HEK293 (cell line): ENCODE measurements at regions not wholly inside any gene's neighbourhood (a gene's known extent, or its start where the extent isn't known, plus 50 kb on each side); places are given as distances from the start of the nearest gene placed in this dataset.

ENCODE experiments used
- CTCF ChIA-PET: fragments of 350-600 bp; formaldehyde crosslinking; extraction: SDS; loops from one replicate; lab custom pipeline; 2021; ENCODE audit warnings: antibody characterized with exemption; lab: Yijun Ruan, JAX
- POLR2A ChIA-PET: fragments of 300-600 bp; formaldehyde crosslinking; extraction: SDS; loops from one replicate; lab custom pipeline; 2020; ENCODE audit warnings: antibody characterized with exemption, inconsistent platforms; lab: Yijun Ruan, JAX
- H3K27ac ChIP-seq: fragments of 200-500 bp; sonication (Bioruptor generic); 2 replicates; pipeline ENCODE4 v1.5.1; 2014; ENCODE audit warnings: low read depth, low read length, control low read depth, inconsistent platforms; ENCODE audit errors: extremely low read depth
- H3K36me3 ChIP-seq, 2 experiments: fragments of 200-500 bp in 1 of 2; sonication (Bioruptor generic) in 1 of 2; 1 replicate in 1 of 2; 2 replicates in 1 of 2; pipeline ENCODE4 v1.5.1; 2014 to 2017; ENCODE audit warnings: inconsistent platforms in 2 of 2, low read length in 2 of 2; ENCODE audit not compliant: control insufficient read depth in 2 of 2, insufficient read depth in 1 of 2
- H3K4me1 ChIP-seq: fragments of 200-500 bp; sonication (Bioruptor generic); 2 replicates; pipeline ENCODE4 v1.5.1; 2014; ENCODE audit warnings: mild to moderate bottlenecking, low read length, inconsistent platforms; ENCODE audit not compliant: control insufficient read depth, insufficient read depth
- H3K4me3 ChIP-seq: 2 replicates; pipeline ENCODE4 v1.5.1; 2011; ENCODE audit warnings: low read depth, mild to moderate bottlenecking, control low read depth, low read length, moderate library complexity
- H3K9me3 ChIP-seq: fragments of 200-500 bp; sonication (Bioruptor generic); 2 replicates; pipeline ENCODE4 v1.5.1; 2014; ENCODE audit warnings: low read depth, low read length, inconsistent platforms; ENCODE audit not compliant: control insufficient read depth, insufficient read depth
- GFI1B ChIP-seq: fragments of 450-650 bp; formaldehyde crosslinking; IDR thresholded peaks from 2 replicates; pipeline ENCODE4 v1.5.1; 2016; ENCODE audit warnings: missing biosample characterization, missing genetic modification characterization
- KLF10 ChIP-seq: fragments of 450-650 bp; IDR thresholded peaks from 2 replicates; pipeline ENCODE4 v1.5.1; 2018; ENCODE audit warnings: missing biosample characterization, mild to moderate bottlenecking, missing genetic modification characterization
- PRDM1 ChIP-seq: fragments of 450-650 bp; formaldehyde crosslinking; IDR thresholded peaks from 2 replicates; pipeline ENCODE4; 2016; ENCODE audit warnings: missing biosample characterization, missing genetic modification characterization
- WT1 ChIP-seq: fragments of 450-650 bp; formaldehyde crosslinking; IDR thresholded peaks from 2 replicates; pipeline ENCODE4 v1.5.1; 2016; ENCODE audit warnings: missing biosample characterization, missing genetic modification characterization
- YY2 ChIP-seq: fragments of 450-650 bp; formaldehyde crosslinking; IDR thresholded peaks from 2 replicates; pipeline ENCODE4 v1.5.1; 2016; ENCODE audit warnings: missing biosample characterization, missing genetic modification characterization
- ZBTB48 ChIP-seq: fragments of 450-650 bp; formaldehyde crosslinking; IDR thresholded peaks from 2 replicates; pipeline ENCODE4 v1.5.1; 2016; ENCODE audit warnings: missing biosample characterization, missing genetic modification characterization
- ZBTB7A ChIP-seq: fragments of 450-650 bp; formaldehyde crosslinking; IDR thresholded peaks from 2 replicates; pipeline ENCODE4 v1.5.1; 2016; ENCODE audit warnings: low read depth, missing biosample characterization, missing genetic modification characterization
- ZEB2 ChIP-seq: fragments of 450-650 bp; formaldehyde crosslinking; IDR thresholded peaks from 2 replicates; pipeline ENCODE4 v1.5.1; 2016; ENCODE audit warnings: missing biosample characterization, missing genetic modification characterization
- ZFP69B ChIP-seq: fragments of 450-650 bp; formaldehyde crosslinking; IDR thresholded peaks from 2 replicates; pipeline ENCODE4 v1.5.1; 2016; ENCODE audit warnings: missing biosample characterization, missing genetic modification characterization
- ZNF114 ChIP-seq: fragments of 450-650 bp; formaldehyde crosslinking; IDR thresholded peaks from 2 replicates; pipeline ENCODE4 v1.5.0; 2017; ENCODE audit warnings: missing biosample characterization, missing genetic modification characterization
- ZNF211 ChIP-seq: fragments of 450-650 bp; formaldehyde crosslinking; IDR thresholded peaks from 2 replicates; pipeline ENCODE4 v1.5.1; 2016; ENCODE audit warnings: low read depth, missing biosample characterization, missing genetic modification characterization
- ZNF274 ChIP-seq, 2 experiments: fragments of 200-500 bp in 1 of 2; fragments of 450-650 bp in 1 of 2; sonication (Bioruptor generic) in 1 of 2; formaldehyde crosslinking in 1 of 2; IDR thresholded peaks; 2 replicates each; pipeline versions ENCODE4 v1.5.1 to v1.6.1; 2014 to 2016; ENCODE audit warnings: borderline replicate concordance in 1 of 2, inconsistent platforms in 1 of 2, low read length in 1 of 2, missing biosample characterization in 1 of 2, missing genetic modification characterization in 1 of 2
- ZNF335 ChIP-seq: fragments of 450-650 bp; formaldehyde crosslinking; conservative IDR thresholded peaks from 2 replicates; pipeline ENCODE4 v1.5.1; 2016; ENCODE audit warnings: missing biosample characterization, missing genetic modification characterization
- ZNF341 ChIP-seq: fragments of 450-650 bp; formaldehyde crosslinking; IDR thresholded peaks from 2 replicates; pipeline ENCODE4; 2016; ENCODE audit warnings: low read depth, missing biosample characterization, missing genetic modification characterization
- ZNF366 ChIP-seq: fragments of 450-650 bp; formaldehyde crosslinking; conservative IDR thresholded peaks from 2 replicates; pipeline ENCODE4 v1.5.1; 2016; ENCODE audit warnings: missing biosample characterization, missing genetic modification characterization
- ZNF426 ChIP-seq: fragments of 450-650 bp; formaldehyde crosslinking; IDR thresholded peaks from 2 replicates; pipeline ENCODE4 v1.5.1; 2017; ENCODE audit warnings: missing biosample characterization, missing genetic modification characterization, mild to moderate bottlenecking, inconsistent platforms, moderate library complexity
- ZNF510 ChIP-seq: fragments of 450-650 bp; formaldehyde crosslinking; IDR thresholded peaks from 2 replicates; pipeline ENCODE4 v1.5.1; 2018; ENCODE audit warnings: mild to moderate bottlenecking, missing genetic modification characterization, missing biosample characterization; ENCODE audit not compliant: insufficient replicate concordance
- ZNF521 ChIP-seq: fragments of 450-650 bp; formaldehyde crosslinking; IDR thresholded peaks from 2 replicates; pipeline ENCODE4 v1.5.1; 2017; ENCODE audit warnings: missing biosample characterization, mild to moderate bottlenecking, missing genetic modification characterization
- ZNF558 ChIP-seq: fragments of 450-650 bp; formaldehyde crosslinking; IDR thresholded peaks from 2 replicates; pipeline ENCODE4 v1.5.1; 2016; ENCODE audit warnings: missing biosample characterization, missing genetic modification characterization
- ZNF561 ChIP-seq: fragments of 450-650 bp; IDR thresholded peaks from 2 replicates; pipeline ENCODE4 v1.5.1; 2018; ENCODE audit warnings: missing biosample characterization, missing genetic modification characterization, borderline replicate concordance
- ZNF596 ChIP-seq: fragments of 450-650 bp; IDR thresholded peaks from 2 replicates; pipeline ENCODE4 v1.5.0; 2018; ENCODE audit warnings: missing biosample characterization, mild to moderate bottlenecking, missing genetic modification characterization, moderate library complexity
- ZNF624 ChIP-seq: fragments of 450-650 bp; formaldehyde crosslinking; IDR thresholded peaks from 2 replicates; pipeline ENCODE4 v1.5.1; 2017; ENCODE audit warnings: missing biosample characterization, missing genetic modification characterization
- ZNF664 ChIP-seq: fragments of 450-650 bp; formaldehyde crosslinking; IDR thresholded peaks from 2 replicates; pipeline ENCODE4 v1.5.1; 2016; ENCODE audit warnings: missing biosample characterization, missing genetic modification characterization
- ZNF670 ChIP-seq: fragments of 450-650 bp; formaldehyde crosslinking; IDR thresholded peaks from 2 replicates; pipeline ENCODE4 v1.5.1; 2016; ENCODE audit warnings: missing biosample characterization, missing genetic modification characterization, low read depth
- ZNF768 ChIP-seq: fragments of 450-650 bp; formaldehyde crosslinking; IDR thresholded peaks from 2 replicates; pipeline ENCODE4 v1.5.1; 2018; ENCODE audit warnings: missing biosample characterization, mild to moderate bottlenecking, missing genetic modification characterization
- TF ChIP-seq, protein P1 (sequence below): fragments of 450-650 bp; formaldehyde crosslinking; conservative IDR thresholded peaks from 2 replicates; pipeline ENCODE4 v1.5.1; 2016; ENCODE audit warnings: low read depth, missing biosample characterization, missing genetic modification characterization
- TF ChIP-seq, protein P2 (sequence below): fragments of 450-650 bp; formaldehyde crosslinking; IDR thresholded peaks from 2 replicates; pipeline ENCODE4 v1.5.1; 2016; ENCODE audit warnings: missing biosample characterization, missing genetic modification characterization
- TF ChIP-seq, protein P3 (sequence below): fragments of 450-650 bp; formaldehyde crosslinking; IDR thresholded peaks from 2 replicates; pipeline ENCODE4 v1.5.1; 2017; ENCODE audit warnings: missing biosample characterization, missing genetic modification characterization
- TF ChIP-seq, protein P4 (sequence below): fragments of 450-650 bp; IDR thresholded peaks from 2 replicates; pipeline ENCODE4 v1.5.1; 2018; ENCODE audit warnings: missing biosample characterization, mild to moderate bottlenecking, missing genetic modification characterization
- TF ChIP-seq, protein P5 (sequence below): fragments of 450-650 bp; formaldehyde crosslinking; IDR thresholded peaks from 2 replicates; pipeline ENCODE4 v1.5.1; 2016; ENCODE audit warnings: missing biosample characterization, missing genetic modification characterization, borderline replicate concordance

DNA sequence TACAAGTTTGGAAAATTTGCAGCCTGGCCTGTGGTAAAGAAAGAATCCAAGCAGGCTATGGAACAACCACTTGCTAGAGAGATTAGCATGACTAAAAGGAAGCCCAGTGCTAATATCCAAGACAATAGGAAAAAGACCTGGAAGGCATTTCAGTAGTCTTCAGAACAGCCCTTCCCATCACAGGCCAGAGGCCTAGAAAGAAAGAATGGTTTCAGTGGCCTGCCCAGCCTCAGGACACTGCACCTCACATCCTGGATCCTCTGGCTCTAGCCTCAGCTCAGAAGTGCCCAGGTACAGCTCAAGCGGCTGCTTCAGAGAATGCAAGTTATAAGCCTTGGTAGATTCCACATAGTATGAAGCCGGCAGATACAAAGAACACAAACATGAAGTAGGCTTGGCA is 449.8 kb upstream of the AR start:
- ChIA-PET POLR2A (no interaction called here), CTCF (no interaction called here)
- H3K9me3 ChIP-seq = no peaks in the 10 kb centered on the region

DNA sequence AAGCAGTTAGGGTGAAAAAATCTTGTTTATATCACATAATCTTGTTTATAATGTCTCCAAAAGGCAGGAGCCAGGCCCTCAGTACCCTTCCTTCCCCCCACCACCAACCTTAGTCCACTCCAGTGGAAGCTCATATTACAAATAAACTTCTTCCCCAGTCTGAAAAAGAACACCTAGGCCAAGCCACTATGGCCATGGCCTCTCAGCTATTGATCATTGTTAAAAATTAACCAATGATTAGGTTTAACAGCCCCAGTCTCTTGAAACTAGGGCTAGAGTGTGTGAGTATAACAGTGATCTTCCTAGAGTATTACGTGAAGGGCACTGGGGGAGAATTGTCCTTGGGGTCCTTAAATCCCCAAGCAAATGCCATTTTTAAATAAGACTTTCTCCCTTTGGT is 411.9 kb upstream of the EDA2R start:
- ChIA-PET POLR2A (no interaction called here), CTCF (no interaction called here)
- TF ChIP-seq ZNF426 (tag by site-specific recombination) (no peak), ZNF521 (tag by site-specific recombination) (no peak), ZNF335 (tag by site-specific recombination) (no peak), ZNF596 (tag by site-specific recombination) (no peak), ZNF114 (tag by site-specific recombination) (no peak), ZBTB48 (no peak), ZBTB7A (no peak), WT1 (tag by site-specific recombination) (no peak), YY2 (tag by site-specific recombination) (no peak)
- TF ChIP-seq, protein P1, sequence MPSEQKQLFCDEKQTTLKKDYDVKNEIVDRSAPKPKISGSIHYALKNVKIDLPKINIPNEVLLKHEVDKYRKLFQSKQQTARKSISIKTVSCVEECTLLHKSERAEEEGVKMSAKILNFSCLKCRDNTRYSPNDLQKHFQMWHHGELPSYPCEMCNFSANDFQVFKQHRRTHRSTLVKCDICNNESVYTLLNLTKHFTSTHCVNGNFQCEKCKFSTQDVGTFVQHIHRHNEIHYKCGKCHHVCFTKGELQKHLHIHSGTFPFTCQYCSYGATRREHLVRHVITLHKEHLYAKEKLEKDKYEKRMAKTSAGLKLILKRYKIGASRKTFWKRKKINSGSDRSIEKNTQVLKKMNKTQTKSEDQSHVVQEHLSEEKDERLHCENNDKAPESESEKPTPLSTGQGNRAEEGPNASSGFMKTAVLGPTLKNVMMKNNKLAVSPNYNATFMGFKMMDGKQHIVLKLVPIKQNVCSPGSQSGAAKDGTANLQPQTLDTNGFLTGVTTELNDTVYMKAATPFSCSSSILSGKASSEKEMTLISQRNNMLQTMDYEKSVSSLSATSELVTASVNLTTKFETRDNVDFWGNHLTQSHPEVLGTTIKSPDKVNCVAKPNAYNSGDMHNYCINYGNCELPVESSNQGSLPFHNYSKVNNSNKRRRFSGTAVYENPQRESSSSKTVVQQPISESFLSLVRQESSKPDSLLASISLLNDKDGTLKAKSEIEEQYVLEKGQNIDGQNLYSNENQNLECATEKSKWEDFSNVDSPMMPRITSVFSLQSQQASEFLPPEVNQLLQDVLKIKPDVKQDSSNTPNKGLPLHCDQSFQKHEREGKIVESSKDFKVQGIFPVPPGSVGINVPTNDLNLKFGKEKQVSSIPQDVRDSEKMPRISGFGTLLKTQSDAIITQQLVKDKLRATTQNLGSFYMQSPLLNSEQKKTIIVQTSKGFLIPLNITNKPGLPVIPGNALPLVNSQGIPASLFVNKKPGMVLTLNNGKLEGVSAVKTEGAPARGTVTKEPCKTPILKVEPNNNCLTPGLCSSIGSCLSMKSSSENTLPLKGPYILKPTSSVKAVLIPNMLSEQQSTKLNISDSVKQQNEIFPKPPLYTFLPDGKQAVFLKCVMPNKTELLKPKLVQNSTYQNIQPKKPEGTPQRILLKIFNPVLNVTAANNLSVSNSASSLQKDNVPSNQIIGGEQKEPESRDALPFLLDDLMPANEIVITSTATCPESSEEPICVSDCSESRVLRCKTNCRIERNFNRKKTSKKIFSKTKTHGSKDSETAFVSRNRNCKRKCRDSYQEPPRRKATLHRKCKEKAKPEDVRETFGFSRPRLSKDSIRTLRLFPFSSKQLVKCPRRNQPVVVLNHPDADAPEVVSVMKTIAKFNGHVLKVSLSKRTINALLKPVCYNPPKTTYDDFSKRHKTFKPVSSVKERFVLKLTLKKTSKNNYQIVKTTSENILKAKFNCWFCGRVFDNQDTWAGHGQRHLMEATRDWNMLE (tag by site-specific recombination) = no peak

More for the DNA sequence above, 449.8 kb upstream of the AR start:
- TF ChIP-seq ZNF366 (tag by site-specific recombination) (no peak), ZNF274 (IDR thresholded peaks at IDR 0.05; ENCODE audit: low read length) (no peak), ZNF274 (tag by site-specific recombination; IDR thresholded peaks at IDR 0.05; ENCODE audit: borderline replicate concordance) (no peak), ZNF558 (no peak), ZNF624 (tag by site-specific recombination) (no peak), ZEB2 (tag by site-specific recombination) (no peak), ZNF341 (tag by site-specific recombination) (no peak), PRDM1 (tag by site-specific recombination) (no peak), ZNF510 (no peak), KLF10 (tag by site-specific recombination) (no peak), ZNF211 (tag by site-specific recombination) (no peak), ZNF670 (tag by site-specific recombination) (no peak), ZNF561 (tag by site-specific recombination) (no peak), ZFP69B (tag by site-specific recombination) (no peak), ZNF664 (no peak), GFI1B (tag by site-specific recombination) (no peak), ZNF768 (tag by site-specific recombination) (no peak)
- TF ChIP-seq, protein P2, sequence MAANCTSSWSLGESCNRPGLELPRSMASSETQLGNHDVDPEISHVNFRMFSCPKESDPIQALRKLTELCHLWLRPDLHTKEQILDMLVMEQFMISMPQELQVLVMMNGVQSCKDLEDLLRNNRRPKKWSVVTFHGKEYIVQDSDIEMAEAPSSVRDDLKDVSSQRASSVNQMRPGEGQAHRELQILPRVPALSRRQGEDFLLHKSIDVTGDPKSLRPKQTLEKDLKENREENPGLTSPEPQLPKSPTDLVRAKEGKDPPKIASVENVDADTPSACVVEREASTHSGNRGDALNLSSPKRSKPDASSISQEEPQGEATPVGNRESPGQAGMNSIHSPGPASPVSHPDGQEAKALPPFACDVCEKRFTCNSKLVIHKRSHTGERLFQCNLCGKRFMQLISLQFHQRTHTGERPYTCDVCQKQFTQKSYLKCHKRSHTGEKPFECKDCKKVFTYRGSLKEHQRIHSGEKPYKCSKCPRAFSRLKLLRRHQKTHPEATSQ (tag by site-specific recombination) = no peak
- TF ChIP-seq, protein P3, sequence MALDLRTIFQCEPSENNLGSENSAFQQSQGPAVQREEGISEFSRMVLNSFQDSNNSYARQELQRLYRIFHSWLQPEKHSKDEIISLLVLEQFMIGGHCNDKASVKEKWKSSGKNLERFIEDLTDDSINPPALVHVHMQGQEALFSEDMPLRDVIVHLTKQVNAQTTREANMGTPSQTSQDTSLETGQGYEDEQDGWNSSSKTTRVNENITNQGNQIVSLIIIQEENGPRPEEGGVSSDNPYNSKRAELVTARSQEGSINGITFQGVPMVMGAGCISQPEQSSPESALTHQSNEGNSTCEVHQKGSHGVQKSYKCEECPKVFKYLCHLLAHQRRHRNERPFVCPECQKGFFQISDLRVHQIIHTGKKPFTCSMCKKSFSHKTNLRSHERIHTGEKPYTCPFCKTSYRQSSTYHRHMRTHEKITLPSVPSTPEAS (tag by site-specific recombination) = no peak
- TF ChIP-seq, protein P4, sequence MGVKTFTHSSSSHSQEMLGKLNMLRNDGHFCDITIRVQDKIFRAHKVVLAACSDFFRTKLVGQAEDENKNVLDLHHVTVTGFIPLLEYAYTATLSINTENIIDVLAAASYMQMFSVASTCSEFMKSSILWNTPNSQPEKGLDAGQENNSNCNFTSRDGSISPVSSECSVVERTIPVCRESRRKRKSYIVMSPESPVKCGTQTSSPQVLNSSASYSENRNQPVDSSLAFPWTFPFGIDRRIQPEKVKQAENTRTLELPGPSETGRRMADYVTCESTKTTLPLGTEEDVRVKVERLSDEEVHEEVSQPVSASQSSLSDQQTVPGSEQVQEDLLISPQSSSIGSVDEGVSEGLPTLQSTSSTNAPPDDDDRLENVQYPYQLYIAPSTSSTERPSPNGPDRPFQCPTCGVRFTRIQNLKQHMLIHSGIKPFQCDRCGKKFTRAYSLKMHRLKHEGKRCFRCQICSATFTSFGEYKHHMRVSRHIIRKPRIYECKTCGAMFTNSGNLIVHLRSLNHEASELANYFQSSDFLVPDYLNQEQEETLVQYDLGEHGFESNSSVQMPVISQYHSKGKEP = no peak
- TF ChIP-seq, protein P5, sequence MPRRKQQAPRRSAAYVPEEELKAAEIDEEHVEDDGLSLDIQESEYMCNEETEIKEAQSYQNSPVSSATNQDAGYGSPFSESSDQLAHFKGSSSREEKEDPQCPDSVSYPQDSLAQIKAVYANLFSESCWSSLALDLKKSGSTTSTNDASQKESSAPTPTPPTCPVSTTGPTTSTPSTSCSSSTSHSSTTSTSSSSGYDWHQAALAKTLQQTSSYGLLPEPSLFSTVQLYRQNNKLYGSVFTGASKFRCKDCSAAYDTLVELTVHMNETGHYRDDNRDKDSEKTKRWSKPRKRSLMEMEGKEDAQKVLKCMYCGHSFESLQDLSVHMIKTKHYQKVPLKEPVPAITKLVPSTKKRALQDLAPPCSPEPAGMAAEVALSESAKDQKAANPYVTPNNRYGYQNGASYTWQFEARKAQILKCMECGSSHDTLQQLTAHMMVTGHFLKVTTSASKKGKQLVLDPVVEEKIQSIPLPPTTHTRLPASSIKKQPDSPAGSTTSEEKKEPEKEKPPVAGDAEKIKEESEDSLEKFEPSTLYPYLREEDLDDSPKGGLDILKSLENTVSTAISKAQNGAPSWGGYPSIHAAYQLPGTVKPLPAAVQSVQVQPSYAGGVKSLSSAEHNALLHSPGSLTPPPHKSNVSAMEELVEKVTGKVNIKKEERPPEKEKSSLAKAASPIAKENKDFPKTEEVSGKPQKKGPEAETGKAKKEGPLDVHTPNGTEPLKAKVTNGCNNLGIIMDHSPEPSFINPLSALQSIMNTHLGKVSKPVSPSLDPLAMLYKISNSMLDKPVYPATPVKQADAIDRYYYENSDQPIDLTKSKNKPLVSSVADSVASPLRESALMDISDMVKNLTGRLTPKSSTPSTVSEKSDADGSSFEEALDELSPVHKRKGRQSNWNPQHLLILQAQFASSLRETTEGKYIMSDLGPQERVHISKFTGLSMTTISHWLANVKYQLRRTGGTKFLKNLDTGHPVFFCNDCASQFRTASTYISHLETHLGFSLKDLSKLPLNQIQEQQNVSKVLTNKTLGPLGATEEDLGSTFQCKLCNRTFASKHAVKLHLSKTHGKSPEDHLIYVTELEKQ (tag by site-specific recombination) = no peak
- TF ChIP-seq, all 188 proteins: peak for 0
- Histone ChIP-seq H3K27ac (no peak overlapping the region), H3K4me3 (no peak overlapping the region), H3K4me1 (no peaks in the 10 kb centered on the region), H3K36me3 (no peaks in the 10 kb centered on the region)

More for the DNA sequence above, 411.9 kb upstream of the EDA2R start:
- no peak overlapping the region for H3K27ac ChIP-seq
- H3K4me3 ChIP-seq = no peak overlapping the region
- H3K4me1 ChIP-seq = no peaks in the 10 kb centered on the region
- no peaks in the 10 kb centered on the region for H3K36me3 ChIP-seq
- no peaks in the 10 kb centered on the region; the same call in 1 of the 2 replicates for H3K9me3 ChIP-seq
